ENCODE measurements at regions not wholly inside any gene's neighbourhood (a gene's known extent, or its start where the extent isn't known, plus 50 kb on each side); places are given as distances from the start of the nearest gene placed in this dataset.

GRCh38 chr6:34618430-34619182, 62.5 kb upstream of the SPDEF start:
- no peaks in the 10 kb centered on the region for H3K4me1 ChIP-seq
- H3K27me3 ChIP-seq: no peaks in the 10 kb centered on the region
- no peak for ATAC-seq
- peaks cover 0 to 23% of the 10 kb centered on the region in 2 donors for H3K36me3 ChIP-seq
- no peak overlapping the region for H3K27ac ChIP-seq
- 91 to 94% methylated on average over 3 to 5 of the region's 5 CpGs for WGBS, 2 donors (ENCODE audit: low coverage in 1 of 2)
- H3K4me3 ChIP-seq: no peak overlapping the region
- no peaks in the 10 kb centered on the region for H3K9me3 ChIP-seq
- TF ChIP-seq CTCF (IDR thresholded peaks at IDR 0.05) (no peak), POLR2A (IDR thresholded peaks at IDR 0.05) (no peak), EP300 (IDR thresholded peaks at IDR 0.05) (no peak), POLR2AphosphoS5 (IDR thresholded peaks at IDR 0.05) (no peak)

DNA sequence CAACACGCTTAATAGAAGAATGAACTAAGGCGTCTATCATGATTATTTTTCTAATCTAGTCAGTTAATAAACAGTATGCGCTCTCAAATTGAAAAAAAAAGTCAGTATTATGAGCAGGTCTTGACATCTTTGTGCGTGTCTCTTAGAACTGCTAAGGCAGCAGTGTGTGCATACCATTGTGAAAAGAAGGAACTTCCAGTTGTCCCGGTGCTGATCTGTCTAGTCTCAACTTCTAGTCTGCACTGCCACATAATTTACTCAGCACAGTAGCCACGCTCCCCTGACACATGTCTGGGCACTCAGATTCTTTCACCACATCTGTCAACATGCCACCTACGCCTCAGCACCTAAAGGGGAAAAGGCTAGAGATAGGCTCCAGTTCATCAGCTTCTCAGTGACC, 61.1 kb upstream of the SPDEF start:
- Histone ChIP-seq H3K27me3 (no peaks in the 10 kb centered on the region), H3K4me3 (no peak overlapping the region), H3K27ac (no peak overlapping the region), H3K9me3 (no peaks in the 10 kb centered on the region), H3K36me3 (peaks cover 0 to 26% of the 10 kb centered on the region in 2 donors), H3K4me1 (no peaks in the 10 kb centered on the region)
- WGBS, 2 donors (ENCODE audit: low coverage in 1 of 2): 78 to 90% methylated on average over 7 of the region's 7 CpGs
- TF ChIP-seq EP300 (IDR thresholded peaks at IDR 0.05) (no peak), POLR2A (IDR thresholded peaks at IDR 0.05) (no peak), CTCF (IDR thresholded peaks at IDR 0.05) (no peak), POLR2AphosphoS5 (IDR thresholded peaks at IDR 0.05) (no peak)
- ATAC-seq: no peak

- no peak for TF ChIP-seq POLR2AphosphoS5 (IDR thresholded peaks at IDR 0.05)
- no peak for TF ChIP-seq POLR2A (IDR thresholded peaks at IDR 0.05)
- no peak for TF ChIP-seq CTCF (IDR thresholded peaks at IDR 0.05)
- no peak for TF ChIP-seq EP300 (IDR thresholded peaks at IDR 0.05)
- H3K4me1 ChIP-seq: peaks cover 0 to 1% (median 0%) of the 10 kb centered on the region in 3 donors
- peaks cover 0 to 26% of the 10 kb centered on the region in 2 donors for H3K36me3 ChIP-seq
- no peak overlapping the region for H3K4me3 ChIP-seq
- no peaks in the 10 kb centered on the region for H3K27me3 ChIP-seq
- WGBS, 2 donors (ENCODE audit: low coverage in 1 of 2): no CpG with 5 or more reads among the region's 1 CpG
- H3K9me3 ChIP-seq: no peaks in the 10 kb centered on the region
- no peak overlapping the region for H3K27ac ChIP-seq
- no peak for ATAC-seq
These were observed 60.1 kb upstream of the SPDEF start for GRCh38 chr6:34616227-34616585.

GRCh38 chr6:34615574-34616226, 59.6 kb upstream of the SPDEF start:
- Histone ChIP-seq H3K9me3 (no peaks in the 10 kb centered on the region), H3K4me3 (no peak overlapping the region), H3K27me3 (no peaks in the 10 kb centered on the region), H3K4me1 (peaks cover 0 to 6% (median 0%) of the 10 kb centered on the region in 3 donors), H3K27ac (no peak overlapping the region), H3K36me3 (peaks cover 0 to 26% of the 10 kb centered on the region in 2 donors)
- no peak for ATAC-seq
- no peak for TF ChIP-seq POLR2A (IDR thresholded peaks at IDR 0.05)
- WGBS, 2 donors (ENCODE audit: low coverage in 1 of 2): 89% methylated on average over 6 to 7 of the region's 7 CpGs

- Histone ChIP-seq H3K4me1 (peaks cover 0 to 30% (median 7%) of the 10 kb centered on the region in 3 donors), H3K27ac (peak overlapping the region in 3 of 4 donors; percentile 33 to 61 (median 54)), H3K27me3 (no peaks in the 10 kb centered on the region), H3K9me3 (no peaks in the 10 kb centered on the region), H3K4me3 (no peak overlapping the region), H3K36me3 (peaks cover 0 to 20% of the 10 kb centered on the region in 2 donors)
- 39 to 49% methylated on average over 3 to 4 of the region's 4 CpGs for WGBS, 2 donors (ENCODE audit: low coverage in 1 of 2)
- TF ChIP-seq POLR2AphosphoS5 (IDR thresholded peaks at IDR 0.05): no peak
- TF ChIP-seq CTCF (IDR thresholded peaks at IDR 0.05): no peak
- TF ChIP-seq EP300 (IDR thresholded peaks at IDR 0.05): no peak
- no peak for TF ChIP-seq POLR2A (IDR thresholded peaks at IDR 0.05)
- no peak for ATAC-seq
These were observed 54.8 kb upstream of the SPDEF start for GRCh38 chr6:34610819-34611477.

Measured in gastroesophageal sphincter (tissue), 4 donors.